ENCODE measurements at regions not wholly inside any gene's neighbourhood (a gene's known extent, or its start where the extent isn't known, plus 50 kb on each side); places are given as distances from the start of the nearest gene placed in this dataset.
A peak's percentile ranks its signal among the peaks of the same experiment; 100 is the strongest.
"Not testable (repeated sequence)": the region's sequence is repeated elsewhere in the genome, so short reads cannot be mapped to it uniquely, and the experiment has no call there.

GRCh38 chr21:14058566-14058965, 152.2 kb downstream of the LIPI start:
- DNase-seq (ENCODE audit: low spot score) = no peak

GRCh38 chr21:14057841-14058481, 152.8 kb downstream of the LIPI start:
- not testable (repeated sequence) for DNase-seq (ENCODE audit: low spot score)

- DNase-seq (ENCODE audit: low spot score) = no peak
These were observed 153.4 kb downstream of the LIPI start for GRCh38 chr21:14057313-14057712.

GRCh38 chr21:14056771-14057191, 154.0 kb downstream of the LIPI start:
- no peak for DNase-seq (ENCODE audit: low spot score)

GRCh38 chr21:14055746-14056515, 154.8 kb downstream of the LIPI start:
- DNase-seq (ENCODE audit: low spot score) = not testable (repeated sequence)

GRCh38 chr21:14054682-14055081, 156.1 kb downstream of the LIPI start:
- no peak for DNase-seq (ENCODE audit: low spot score)

- DNase-seq (ENCODE audit: low spot score) = no peak
These were observed 160.6 kb downstream of the LIPI start for GRCh38 chr21:14050121-14050520.

GRCh38 chr21:14046401-14046800, 164.4 kb downstream of the LIPI start:
- DNase-seq (ENCODE audit: low spot score) = no peak

- DNase-seq (ENCODE audit: low spot score) = no peak
These were observed 170.4 kb downstream of the LIPI start for GRCh38 chr21:14040386-14040785.

- DNase-seq (ENCODE audit: low spot score) = not testable (repeated sequence)
These were observed 182.1 kb downstream of the LIPI start for GRCh38 chr21:14028619-14029018.

- peak; percentile 95 for DNase-seq (ENCODE audit: low spot score)
These were observed 183.4 kb downstream of the LIPI start for GRCh38 chr21:14027235-14027869.

- not testable (repeated sequence) for DNase-seq (ENCODE audit: low spot score)
These were observed 190.6 kb downstream of the LIPI start for GRCh38 chr21:14020108-14020507.

- not testable (repeated sequence) for DNase-seq (ENCODE audit: low spot score)
These were observed 194.9 kb downstream of the LIPI start for GRCh38 chr21:14015841-14016240.

- not testable (repeated sequence) for DNase-seq (ENCODE audit: low spot score)
These were observed 196.9 kb downstream of the LIPI start for GRCh38 chr21:14013623-14014498.

GRCh38 chr21:14013056-14013603, 197.6 kb downstream of the LIPI start:
- no peak for DNase-seq (ENCODE audit: low spot score)

GRCh38 chr21:14012409-14012808, 198.3 kb downstream of the LIPI start:
- DNase-seq (ENCODE audit: low spot score) = no peak

GRCh38 chr21:14011751-14012150, 199.0 kb downstream of the LIPI start:
- DNase-seq (ENCODE audit: low spot score) = not testable (repeated sequence)

GRCh38 chr21:14011149-14011548, 199.6 kb downstream of the LIPI start:
- not testable (repeated sequence) for DNase-seq (ENCODE audit: low spot score)

GRCh38 chr21:14010729-14011128, 200.0 kb downstream of the LIPI start:
- no peak for DNase-seq (ENCODE audit: low spot score)

- not testable (repeated sequence) for DNase-seq (ENCODE audit: low spot score)
These were observed 200.8 kb downstream of the LIPI start for GRCh38 chr21:14009990-14010389.

- not testable (repeated sequence) for DNase-seq (ENCODE audit: low spot score)
These were observed 201.3 kb downstream of the LIPI start for GRCh38 chr21:14009238-14009981.

All from H4 (cell line).